ENCODE measurements at regions not wholly inside any gene's neighbourhood (a gene's known extent, or its start where the extent isn't known, plus 50 kb on each side); places are given as distances from the start of the nearest gene placed in this dataset.

GRCh38 chr3:124329723-124330122, 337.8 kb upstream of the ROPN1 start:
- TF ChIP-seq ZNF274 (IDR thresholded peaks at IDR 0.05; ENCODE audit: low read depth, low read length) (no peak), YY1 (IDR thresholded peaks at IDR 0.05; ENCODE audit: insufficient read depth, insufficient read length) (no peak)
